Activated naive CD4-positive, alpha-beta T cell treated with anti-CD3 and anti-CD28 coated beads, Interleukin-2, amount 50 U/mL, for 72 hours (primary cell): ENCODE measurements at regions not wholly inside any gene's neighbourhood (a gene's known extent, or its start where the extent isn't known, plus 50 kb on each side); places are given as distances from the start of the nearest gene placed in this dataset.

Source experiments
- ATAC-seq, 2 donors: fragments of 150-1000 bp; cut with Tn5 transposase; 2 replicates each; pipeline ENCODE4 v1.10.0; 2021; ENCODE audit warnings: mild to moderate bottlenecking in 2 of 2, moderate library complexity in 2 of 2
- DNase-seq, 2 donors: peaks; one replicate each; pipeline ENCODE4 v3.0.0; 2021 to 2022; ENCODE audit warnings: low spot score in 2 of 2
- H3K27ac Mint-ChIP-seq, 2 donors: one replicate each; pipeline ENCODE4 v1.8.0; 2022; ENCODE audit warnings: mild to moderate bottlenecking in 2 of 2, mixed read lengths in 2 of 2
- H3K36me3 Mint-ChIP-seq, 2 donors: one replicate each; pipeline ENCODE4 v1.8.0; 2022; ENCODE audit warnings: mixed read lengths in 2 of 2
- H3K9me3 Mint-ChIP-seq, 2 donors: one replicate each; pipeline ENCODE4 v1.8.0; 2022; ENCODE audit warnings: mixed read lengths in 2 of 2

GRCh38 chr2:96438589-96438988, 66.6 kb downstream of the NEURL3 start:
- Mint-ChIP-seq H3K27ac (no peak overlapping the region), H3K36me3 (peaks cover 9 to 23% of the 10 kb centered on the region in 2 donors), H3K9me3 (peaks cover 0 to 29% of the 10 kb centered on the region in 2 donors)
- ATAC-seq (no peak), DNase-seq (no peak)

GRCh38 chr2:96437512-96437911, 67.6 kb downstream of the NEURL3 start:
- DNase-seq (no peak), ATAC-seq (peak in 1 of 2 donors; percentile 67)
- H3K9me3 Mint-ChIP-seq = peaks cover 0 to 24% of the 10 kb centered on the region in 2 donors
- H3K36me3 Mint-ChIP-seq = peaks cover 9 to 17% of the 10 kb centered on the region in 2 donors
- no peak overlapping the region for H3K27ac Mint-ChIP-seq

- Mint-ChIP-seq H3K27ac (no peak overlapping the region), H3K36me3 (peaks cover 9 to 17% of the 10 kb centered on the region in 2 donors), H3K9me3 (peaks cover 0 to 24% of the 10 kb centered on the region in 2 donors)
- ATAC-seq (no peak), DNase-seq (no peak)
Measured at GRCh38 chr2:96436961-96437360, 68.2 kb downstream of the NEURL3 start.

GRCh38 chr2:96436416-96436815, 68.7 kb downstream of the NEURL3 start:
- DNase-seq = no peak
- no peak overlapping the region for H3K27ac Mint-ChIP-seq
- peaks cover 9 to 17% of the 10 kb centered on the region in 2 donors for H3K36me3 Mint-ChIP-seq
- peaks cover 0 to 24% of the 10 kb centered on the region in 2 donors for H3K9me3 Mint-ChIP-seq
- ATAC-seq = no peak

GRCh38 chr2:96431319-96431718, 73.8 kb downstream of the NEURL3 start:
- ATAC-seq (no peak), DNase-seq (no peak)
- peaks cover 4 to 22% of the 10 kb centered on the region in 2 donors for H3K9me3 Mint-ChIP-seq
- no peak overlapping the region for H3K27ac Mint-ChIP-seq
- peaks cover 6 to 29% of the 10 kb centered on the region in 2 donors for H3K36me3 Mint-ChIP-seq

GRCh38 chr2:96430394-96430988, 74.7 kb downstream of the NEURL3 start:
- peaks cover 6 to 29% of the 10 kb centered on the region in 2 donors for H3K36me3 Mint-ChIP-seq
- peaks cover 4 to 22% of the 10 kb centered on the region in 2 donors for H3K9me3 Mint-ChIP-seq
- no peak overlapping the region for H3K27ac Mint-ChIP-seq
- ATAC-seq = no peak
- no peak for DNase-seq

- DNase-seq (no peak), ATAC-seq (peak; percentile 99 to 100)
- peaks cover 4 to 14% of the 10 kb centered on the region in 2 donors for H3K9me3 Mint-ChIP-seq
- H3K36me3 Mint-ChIP-seq = peaks cover 6 to 21% of the 10 kb centered on the region in 2 donors
- H3K27ac Mint-ChIP-seq = peak overlapping the region; percentile 38 to 81
Measured at GRCh38 chr2:96427917-96428316, 77.2 kb downstream of the NEURL3 start.

- H3K36me3 Mint-ChIP-seq = peaks cover 6 to 21% of the 10 kb centered on the region in 2 donors
- no peak for ATAC-seq
- H3K9me3 Mint-ChIP-seq = peaks cover 4 to 14% of the 10 kb centered on the region in 2 donors
- H3K27ac Mint-ChIP-seq = no peak overlapping the region
- DNase-seq = no peak
Measured at GRCh38 chr2:96427169-96427568, 78.0 kb downstream of the NEURL3 start.

GRCh38 chr2:96423828-96424227, 81.3 kb downstream of the NEURL3 start:
- peaks cover 8 to 9% of the 10 kb centered on the region in 2 donors for H3K36me3 Mint-ChIP-seq
- ATAC-seq (no peak), DNase-seq (no peak)
- no peak overlapping the region for H3K27ac Mint-ChIP-seq
- H3K9me3 Mint-ChIP-seq = peaks cover 0 to 15% of the 10 kb centered on the region in 2 donors
